ENCODE measurements at regions not wholly inside any gene's neighbourhood (a gene's known extent, or its start where the extent isn't known, plus 50 kb on each side); places are given as distances from the start of the nearest gene placed in this dataset.

- Histone ChIP-seq H3K4me3 (ENCODE audit: low read depth in 2 of 2, low read length in 2 of 2) (no peak overlapping the region), H3K27ac (ENCODE audit: low read length) (no peak overlapping the region), H3K4me1 (ENCODE audit: control insufficient read depth, insufficient read depth, low read length) (no peaks in the 10 kb centered on the region), H3K9me3 (ENCODE audit: control insufficient read depth, insufficient read depth, low read depth, low read length) (no peaks in the 10 kb centered on the region), H3K27me3 (ENCODE audit: control insufficient read depth, insufficient read depth, low read length) (no peaks in the 10 kb centered on the region), H3K36me3 (ENCODE audit: control insufficient read depth, insufficient read depth, low read length) (no peaks in the 10 kb centered on the region)
- in situ Hi-C loops (cut with HindIII; ENCODE audit: low pct_unique_long_range_greater_than_20kb, low sequenced_read_pairs): no loop called here
- ChIA-PET POLR2A (no interaction called here), CTCF (no interaction called here)
- no peak for DNase-seq (ENCODE audit: low read depth, low spot score)
- TF ChIP-seq POLR2AphosphoS5 (IDR thresholded peaks at IDR 0.05; ENCODE audit: low read depth, low read length): no peak
- no peak for TF ChIP-seq CTCF (IDR thresholded peaks at IDR 0.05)
- TF ChIP-seq REST (IDR thresholded peaks at IDR 0.05; ENCODE audit: insufficient read depth in 1 of 2, low read depth in 2 of 2, low read length in 1 of 2): no peak
- TF ChIP-seq SIN3A (IDR thresholded peaks at IDR 0.05; ENCODE audit: borderline replicate concordance, insufficient read depth, low read depth, low read length): no peak
- no peak for TF ChIP-seq TCF7L2 (IDR thresholded peaks at IDR 0.05; ENCODE audit: low read depth, low read length)
- ATAC-seq: no peak
- intact Hi-C loops (cut with micrococcal nuclease; ENCODE audit: unreplicated experiment): no loop called here
- no TSS peak for BruUV-seq (replicated peaks)
These were observed 142.3 kb downstream of the PDCD6IP start for GRCh38 chr3:33940736-33941135.

- no peak for TF ChIP-seq TCF7L2 (IDR thresholded peaks at IDR 0.05; ENCODE audit: low read depth, low read length)
- no peaks in the 10 kb centered on the region for H3K36me3 ChIP-seq (ENCODE audit: control insufficient read depth, insufficient read depth, low read length)
- DNase-seq (ENCODE audit: low read depth, low spot score): no peak
- no peak overlapping the region for H3K4me3 ChIP-seq (ENCODE audit: low read depth in 2 of 2, low read length in 2 of 2)
- no TSS peak for BruUV-seq (replicated peaks)
- CTCF ChIA-PET: no interaction called here
- ATAC-seq: no peak
- no peaks in the 10 kb centered on the region for H3K27me3 ChIP-seq (ENCODE audit: control insufficient read depth, insufficient read depth, low read length)
- no peak overlapping the region for H3K27ac ChIP-seq (ENCODE audit: low read length)
- intact Hi-C loops (cut with micrococcal nuclease; ENCODE audit: unreplicated experiment): no loop called here
- in situ Hi-C loops (cut with HindIII; ENCODE audit: low pct_unique_long_range_greater_than_20kb, low sequenced_read_pairs): no loop called here
- POLR2A ChIA-PET: no interaction called here
- H3K9me3 ChIP-seq (ENCODE audit: control insufficient read depth, insufficient read depth, low read depth, low read length): no peaks in the 10 kb centered on the region
- no peaks in the 10 kb centered on the region for H3K4me1 ChIP-seq (ENCODE audit: control insufficient read depth, insufficient read depth, low read length)
These were observed 143.4 kb downstream of the PDCD6IP start for GRCh38 chr3:33941804-33942203.

- no peak overlapping the region for H3K27ac ChIP-seq (ENCODE audit: low read length)
These were observed 144.2 kb downstream of the PDCD6IP start for GRCh38 chr3:33942483-33943150.

More at GRCh38 chr3:33942483-33943150, 144.2 kb downstream of the PDCD6IP start:
- H3K4me3 ChIP-seq (ENCODE audit: low read depth in 2 of 2, low read length in 2 of 2): no peak overlapping the region
- no peaks in the 10 kb centered on the region for H3K36me3 ChIP-seq (ENCODE audit: control insufficient read depth, insufficient read depth, low read length)
- ChIA-PET CTCF (no interaction called here), POLR2A (no interaction called here)
- no peak for TF ChIP-seq TCF7L2 (IDR thresholded peaks at IDR 0.05; ENCODE audit: low read depth, low read length)
- no peak for TF ChIP-seq POLR2AphosphoS5 (IDR thresholded peaks at IDR 0.05; ENCODE audit: low read depth, low read length)
- no peak for TF ChIP-seq REST (IDR thresholded peaks at IDR 0.05; ENCODE audit: insufficient read depth in 1 of 2, low read depth in 2 of 2, low read length in 1 of 2)
- no peak for TF ChIP-seq CTCF (IDR thresholded peaks at IDR 0.05)
- no peak for TF ChIP-seq SIN3A (IDR thresholded peaks at IDR 0.05; ENCODE audit: borderline replicate concordance, insufficient read depth, low read depth, low read length)
- BruUV-seq (replicated peaks): no TSS peak
- H3K9me3 ChIP-seq (ENCODE audit: control insufficient read depth, insufficient read depth, low read depth, low read length): no peaks in the 10 kb centered on the region
- DNase-seq (ENCODE audit: low read depth, low spot score) (no peak), ATAC-seq (no peak)
- intact Hi-C loops (cut with micrococcal nuclease; ENCODE audit: unreplicated experiment) (no loop called here), in situ Hi-C loops (cut with HindIII; ENCODE audit: low pct_unique_long_range_greater_than_20kb, low sequenced_read_pairs) (no loop called here)
- H3K27me3 ChIP-seq (ENCODE audit: control insufficient read depth, insufficient read depth, low read length): no peaks in the 10 kb centered on the region
- H3K4me1 ChIP-seq (ENCODE audit: control insufficient read depth, insufficient read depth, low read length): no peaks in the 10 kb centered on the region
